Sigmoid colon (tissue), 3 donors: ENCODE measurements at regions not wholly inside any gene's neighbourhood (a gene's known extent, or its start where the extent isn't known, plus 50 kb on each side); places are given as distances from the start of the nearest gene placed in this dataset.

Experiments used
- POLR2A ChIP-seq, 2 donors: fragments of 450-650 bp; IDR thresholded peaks; one replicate each; pipeline ENCODE4 v1.6.1; 2016; ENCODE audit warnings: antibody characterized with exemption in 2 of 2, mild to moderate bottlenecking in 2 of 2, moderate library complexity in 2 of 2
- TF ChIP-seq, protein P1 (sequence below), 4 experiments: fragments of 450-650 bp in 3 of 4; fragments of 200-600 bp in 1 of 4; IDR thresholded peaks; one replicate each; pipeline ENCODE4 v1.5.1; 2016 to 2019; ENCODE audit warnings: antibody characterized with exemption in 4 of 4, mild to moderate bottlenecking in 3 of 4, moderate library complexity in 2 of 4

DNA sequence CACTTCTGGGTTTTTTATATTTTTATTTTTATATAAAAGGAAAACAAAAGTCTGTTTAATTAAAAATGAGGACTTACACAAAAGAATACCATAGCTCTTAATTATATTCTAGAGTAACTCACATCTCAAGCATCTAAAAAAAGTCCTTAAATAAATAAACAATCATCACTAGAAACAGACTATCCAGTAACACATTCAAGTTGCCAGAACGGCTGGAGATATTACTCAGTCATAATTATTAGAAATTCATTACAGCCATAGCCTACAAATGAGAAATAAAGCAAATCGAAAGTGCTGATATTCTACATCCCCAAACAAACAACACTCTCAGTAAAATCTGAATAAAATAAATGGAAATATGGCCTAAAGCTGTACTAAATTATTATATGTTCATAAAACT lies 182.5 kb upstream of the C11orf58 start:
- TF ChIP-seq, protein P1, sequence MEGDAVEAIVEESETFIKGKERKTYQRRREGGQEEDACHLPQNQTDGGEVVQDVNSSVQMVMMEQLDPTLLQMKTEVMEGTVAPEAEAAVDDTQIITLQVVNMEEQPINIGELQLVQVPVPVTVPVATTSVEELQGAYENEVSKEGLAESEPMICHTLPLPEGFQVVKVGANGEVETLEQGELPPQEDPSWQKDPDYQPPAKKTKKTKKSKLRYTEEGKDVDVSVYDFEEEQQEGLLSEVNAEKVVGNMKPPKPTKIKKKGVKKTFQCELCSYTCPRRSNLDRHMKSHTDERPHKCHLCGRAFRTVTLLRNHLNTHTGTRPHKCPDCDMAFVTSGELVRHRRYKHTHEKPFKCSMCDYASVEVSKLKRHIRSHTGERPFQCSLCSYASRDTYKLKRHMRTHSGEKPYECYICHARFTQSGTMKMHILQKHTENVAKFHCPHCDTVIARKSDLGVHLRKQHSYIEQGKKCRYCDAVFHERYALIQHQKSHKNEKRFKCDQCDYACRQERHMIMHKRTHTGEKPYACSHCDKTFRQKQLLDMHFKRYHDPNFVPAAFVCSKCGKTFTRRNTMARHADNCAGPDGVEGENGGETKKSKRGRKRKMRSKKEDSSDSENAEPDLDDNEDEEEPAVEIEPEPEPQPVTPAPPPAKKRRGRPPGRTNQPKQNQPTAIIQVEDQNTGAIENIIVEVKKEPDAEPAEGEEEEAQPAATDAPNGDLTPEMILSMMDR (IDR thresholded peaks at IDR 0.05) = no peak
- no peak for TF ChIP-seq POLR2A (IDR thresholded peaks at IDR 0.05)
